Central memory CD8-positive, alpha-beta T cell (primary cell): ENCODE measurements at regions not wholly inside any gene's neighbourhood (a gene's known extent, or its start where the extent isn't known, plus 50 kb on each side); places are given as distances from the start of the nearest gene placed in this dataset.

Source experiments
- ATAC-seq: fragments of 150-1000 bp; cut with Tn5 transposase; replicated peaks from 2 replicates; pipeline ENCODE4 v1.10.0; 2022; ENCODE audit warnings: mild to moderate bottlenecking, moderate FRiP score, moderate number of reproducible peaks; ENCODE audit not compliant: poor library complexity, severe bottlenecking; ENCODE audit errors: extremely low read depth
- DNase-seq, 2 donors: peaks; one replicate each; pipeline ENCODE4 v3.0.0; 2021; ENCODE audit warnings: low spot score in 2 of 2
- H3K27ac Mint-ChIP-seq: one replicate; pipeline ENCODE4 v1.8.0; 2022; ENCODE audit warnings: low read depth, mild to moderate bottlenecking, moderate library complexity, mixed read lengths
- H3K27me3 Mint-ChIP-seq: one replicate; pipeline ENCODE4 v1.8.0; 2022; ENCODE audit warnings: mixed read lengths
- H3K36me3 Mint-ChIP-seq: one replicate; pipeline ENCODE4 v1.8.0; 2022; ENCODE audit warnings: mild to moderate bottlenecking, moderate library complexity, mixed read lengths; ENCODE audit not compliant: insufficient read depth
- H3K4me1 Mint-ChIP-seq: one replicate; pipeline ENCODE4 v1.8.0; 2022; ENCODE audit warnings: mixed read lengths
- H3K4me3 Mint-ChIP-seq: one replicate; pipeline ENCODE4 v1.8.0; 2022; ENCODE audit warnings: mild to moderate bottlenecking, moderate library complexity, mixed read lengths
- H3K9me3 Mint-ChIP-seq: one replicate; pipeline ENCODE4 v1.8.0; 2022; ENCODE audit warnings: mixed read lengths

DNA sequence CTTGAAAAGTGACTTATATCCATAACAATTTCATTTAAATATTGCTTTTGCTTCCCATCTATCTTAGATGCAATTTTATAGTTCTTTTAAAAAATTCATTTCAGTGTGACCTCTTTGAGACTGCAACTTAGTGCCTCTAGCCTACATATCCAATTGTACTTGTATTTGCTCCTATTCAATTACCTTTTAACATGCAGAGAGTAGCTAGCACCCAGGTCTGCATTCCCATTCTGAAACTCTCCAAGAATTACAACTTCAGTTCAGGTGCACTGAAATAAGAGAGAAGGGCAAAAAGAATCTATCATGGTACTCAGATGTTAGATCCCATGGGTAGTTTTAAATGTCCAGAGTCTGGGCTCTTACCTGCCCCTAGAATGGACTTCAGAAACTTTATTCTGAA is 765.4 kb upstream of the SLC35B3 start:
- H3K36me3 Mint-ChIP-seq = no peaks in the 10 kb centered on the region
- H3K27me3 Mint-ChIP-seq = no peaks in the 10 kb centered on the region
- H3K4me1 Mint-ChIP-seq = no peaks in the 10 kb centered on the region
- no peak for ATAC-seq
- no peaks in the 10 kb centered on the region for H3K9me3 Mint-ChIP-seq
- no peak overlapping the region for H3K4me3 Mint-ChIP-seq
- no peak overlapping the region for H3K27ac Mint-ChIP-seq
- DNase-seq = no peak

DNA sequence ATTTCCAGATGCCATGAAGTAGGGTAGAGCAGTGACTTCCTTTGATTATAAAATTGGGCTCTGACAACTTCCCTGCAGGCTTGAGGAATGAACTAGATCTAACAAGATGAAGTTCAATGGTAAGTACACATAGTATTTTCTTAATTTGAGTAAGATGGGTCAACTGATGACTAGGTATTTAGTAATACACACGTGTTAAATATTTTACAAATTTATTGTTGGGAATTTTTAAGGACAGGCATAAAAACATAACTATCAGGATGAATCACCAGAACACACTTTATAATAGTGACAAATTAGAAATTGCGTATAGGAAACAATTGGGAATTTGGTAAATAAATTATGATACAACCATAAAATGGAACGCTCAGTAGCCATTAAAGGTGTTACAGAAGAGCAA is 762.4 kb upstream of the SLC35B3 start:
- Mint-ChIP-seq H3K36me3 (no peaks in the 10 kb centered on the region), H3K4me1 (no peaks in the 10 kb centered on the region), H3K27me3 (no peaks in the 10 kb centered on the region), H3K4me3 (no peak overlapping the region), H3K9me3 (no peaks in the 10 kb centered on the region), H3K27ac (no peak overlapping the region)
- DNase-seq = no peak
- ATAC-seq = no peak

DNA sequence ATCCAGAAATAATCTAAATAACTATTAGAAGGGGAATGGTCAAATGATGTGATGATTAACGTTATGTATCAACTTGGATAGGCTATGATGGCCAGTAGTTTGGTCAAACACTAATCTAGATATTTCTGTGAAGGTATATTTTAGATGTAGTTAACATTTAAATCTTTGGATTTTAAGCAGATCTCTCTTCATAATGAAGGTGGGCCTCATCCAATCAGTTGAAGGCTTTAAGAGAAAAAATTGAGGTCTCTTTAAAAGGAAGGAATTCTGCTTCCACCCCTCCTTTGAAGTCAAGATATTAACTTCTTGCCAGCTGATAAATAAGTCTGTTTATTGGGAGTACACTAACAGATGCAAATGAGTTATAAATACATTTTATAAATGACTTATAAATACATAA is 760.0 kb upstream of the SLC35B3 start:
- H3K4me3 Mint-ChIP-seq = no peak overlapping the region
- H3K36me3 Mint-ChIP-seq = no peaks in the 10 kb centered on the region
- no peaks in the 10 kb centered on the region for H3K4me1 Mint-ChIP-seq
- DNase-seq (no peak), ATAC-seq (no peak)
- H3K27me3 Mint-ChIP-seq = no peaks in the 10 kb centered on the region
- peaks cover 6% of the 10 kb centered on the region for H3K9me3 Mint-ChIP-seq
- H3K27ac Mint-ChIP-seq = no peak overlapping the region

DNA sequence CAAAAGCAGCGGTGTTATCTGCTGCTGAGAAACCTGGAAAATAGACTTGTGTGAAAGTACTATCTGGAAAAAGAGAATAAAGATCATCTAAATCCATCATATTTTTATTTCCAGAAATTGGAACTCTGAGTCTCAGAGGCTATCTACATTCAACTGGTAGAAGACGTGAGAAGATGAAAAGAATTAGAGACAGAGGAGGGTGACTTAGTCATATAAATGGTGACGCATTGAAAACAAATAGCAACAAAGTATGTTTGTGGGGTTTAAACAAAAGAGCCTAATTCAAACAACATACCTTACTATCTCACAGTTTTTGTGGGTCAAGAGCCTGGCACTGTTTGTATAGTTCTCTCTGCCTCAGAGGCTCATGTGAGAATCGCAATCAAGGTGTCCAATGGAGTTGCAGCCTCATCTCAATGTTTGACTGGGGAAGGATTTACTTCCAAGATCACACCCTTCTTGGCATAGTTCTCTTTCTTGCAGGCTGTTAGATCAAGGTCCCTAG is 757.1 kb upstream of the SLC35B3 start:
- DNase-seq = no peak
- no peaks in the 10 kb centered on the region for H3K4me1 Mint-ChIP-seq
- peaks cover 6% of the 10 kb centered on the region for H3K9me3 Mint-ChIP-seq
- no peak overlapping the region for H3K27ac Mint-ChIP-seq
- no peaks in the 10 kb centered on the region for H3K36me3 Mint-ChIP-seq
- ATAC-seq = no peak
- H3K4me3 Mint-ChIP-seq = no peak overlapping the region
- no peaks in the 10 kb centered on the region for H3K27me3 Mint-ChIP-seq

DNA sequence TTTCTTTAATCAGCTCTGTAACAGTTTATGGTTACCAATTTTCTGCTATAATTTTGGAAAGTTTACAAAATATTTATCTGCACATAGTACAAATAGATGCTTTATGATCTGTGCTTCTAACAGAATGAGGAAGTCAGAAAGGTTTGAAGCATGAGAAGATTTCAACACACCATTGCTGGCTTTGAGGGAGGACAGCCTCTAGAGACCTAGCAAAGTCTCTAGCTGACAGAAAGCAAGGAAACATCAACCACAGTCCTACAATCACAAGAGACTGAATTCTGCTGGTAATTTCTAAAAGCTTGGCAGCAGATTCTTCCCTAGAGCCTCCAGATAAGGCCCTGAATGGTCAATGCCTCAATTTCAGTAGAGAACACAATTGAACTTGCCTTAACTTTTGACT is 750.8 kb upstream of the SLC35B3 start:
- Mint-ChIP-seq H3K9me3 (peaks cover 11% of the 10 kb centered on the region), H3K36me3 (peaks cover 2% of the 10 kb centered on the region), H3K27ac (no peak overlapping the region), H3K27me3 (no peaks in the 10 kb centered on the region), H3K4me3 (no peak overlapping the region), H3K4me1 (no peaks in the 10 kb centered on the region)
- DNase-seq (no peak), ATAC-seq (no peak)

DNA sequence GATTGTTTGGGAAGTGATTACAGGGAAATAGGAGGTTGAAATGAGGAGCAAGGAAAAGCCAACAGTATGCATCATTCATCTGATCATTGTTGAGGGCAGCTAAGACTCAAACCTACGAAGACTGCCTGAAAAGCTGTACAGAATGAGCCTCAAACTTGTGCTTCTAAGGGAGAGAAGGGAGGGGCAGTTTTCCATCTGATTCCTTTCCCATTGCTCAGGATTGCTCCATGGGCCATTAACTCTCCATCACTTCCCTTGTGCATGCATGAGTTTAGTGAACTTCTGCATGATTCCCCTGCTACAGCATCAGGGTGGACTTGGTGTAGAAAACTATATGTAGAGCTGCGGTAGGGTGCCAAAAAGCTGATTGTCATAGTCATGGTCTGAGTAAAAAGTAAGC is 742.7 kb upstream of the SLC35B3 start:
- DNase-seq (no peak), ATAC-seq (no peak)
- H3K27me3 Mint-ChIP-seq = no peaks in the 10 kb centered on the region
- H3K36me3 Mint-ChIP-seq = peaks cover 2% of the 10 kb centered on the region
- peaks cover 26% of the 10 kb centered on the region for H3K9me3 Mint-ChIP-seq
- H3K4me3 Mint-ChIP-seq = no peak overlapping the region
- no peaks in the 10 kb centered on the region for H3K4me1 Mint-ChIP-seq
- H3K27ac Mint-ChIP-seq = no peak overlapping the region

DNA sequence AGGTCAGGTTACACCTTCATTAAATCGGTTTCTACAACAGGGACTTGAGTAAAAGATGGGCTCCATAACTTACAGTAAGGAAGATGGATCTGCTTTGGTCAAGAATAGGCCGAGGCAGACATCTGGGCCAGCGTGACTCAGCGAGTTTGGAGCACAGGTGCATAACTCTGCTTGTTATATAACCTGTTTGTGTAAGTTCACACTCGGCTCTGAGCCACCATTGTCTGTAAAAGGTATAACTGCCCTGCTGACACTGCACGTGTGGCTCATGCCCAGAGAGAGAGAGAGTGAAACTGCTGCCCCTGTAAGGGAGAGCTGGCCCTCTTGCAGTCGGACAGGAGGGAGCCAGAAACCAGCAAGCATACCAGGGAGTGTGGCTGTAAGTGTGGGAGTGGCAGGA is 737.9 kb upstream of the SLC35B3 start:
- no peak overlapping the region for H3K4me3 Mint-ChIP-seq
- ATAC-seq (no peak), DNase-seq (no peak)
- H3K27me3 Mint-ChIP-seq = no peaks in the 10 kb centered on the region
- H3K36me3 Mint-ChIP-seq = no peaks in the 10 kb centered on the region
- no peak overlapping the region for H3K27ac Mint-ChIP-seq
- peaks cover 20% of the 10 kb centered on the region for H3K9me3 Mint-ChIP-seq
- H3K4me1 Mint-ChIP-seq = no peaks in the 10 kb centered on the region

DNA sequence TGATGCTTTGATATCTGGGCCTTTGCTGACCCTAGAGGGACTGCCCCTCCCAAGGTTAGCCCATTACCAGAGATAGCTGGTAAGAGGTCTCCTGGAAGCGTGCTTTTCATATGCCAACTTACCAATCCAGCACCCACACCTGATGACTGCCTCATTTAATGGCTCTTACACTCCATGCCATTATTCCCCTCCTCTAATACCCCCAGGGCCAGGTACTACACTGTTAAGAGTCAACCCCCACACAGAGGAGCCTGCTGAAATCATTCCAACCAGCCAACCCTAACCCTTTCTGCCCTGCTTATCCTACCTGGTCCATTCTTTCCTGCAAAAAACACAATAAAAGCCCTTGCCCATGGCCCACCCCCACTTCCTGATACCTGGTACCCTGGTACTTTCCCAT is 736.8 kb upstream of the SLC35B3 start:
- H3K36me3 Mint-ChIP-seq = no peaks in the 10 kb centered on the region
- H3K9me3 Mint-ChIP-seq = peaks cover 13% of the 10 kb centered on the region
- no peak for ATAC-seq
- no peaks in the 10 kb centered on the region for H3K4me1 Mint-ChIP-seq
- H3K27ac Mint-ChIP-seq = no peak overlapping the region
- H3K4me3 Mint-ChIP-seq = no peak overlapping the region
- no peaks in the 10 kb centered on the region for H3K27me3 Mint-ChIP-seq
- no peak for DNase-seq

DNA sequence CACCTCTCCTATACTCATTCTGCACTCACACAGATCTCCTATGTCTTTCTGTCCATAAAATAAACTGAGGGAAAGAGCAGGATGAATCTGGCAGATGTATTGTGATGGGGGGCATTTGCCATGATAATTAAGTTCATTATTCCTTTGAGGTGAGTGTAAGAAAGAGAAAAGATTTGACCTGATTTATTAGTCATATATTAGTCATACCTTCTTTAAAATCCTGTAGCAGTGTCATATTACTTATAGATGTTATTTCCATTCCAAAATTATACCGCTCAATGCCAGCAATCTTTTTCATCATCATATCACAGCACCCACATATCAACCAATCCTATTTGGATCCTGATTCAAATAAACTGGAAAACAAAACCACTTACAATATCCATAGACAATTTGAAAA is 733.3 kb upstream of the SLC35B3 start:
- no peak overlapping the region for H3K4me3 Mint-ChIP-seq
- no peaks in the 10 kb centered on the region for H3K36me3 Mint-ChIP-seq
- H3K27ac Mint-ChIP-seq = no peak overlapping the region
- H3K9me3 Mint-ChIP-seq = peaks cover 4% of the 10 kb centered on the region
- H3K27me3 Mint-ChIP-seq = no peaks in the 10 kb centered on the region
- ATAC-seq (no peak), DNase-seq (no peak)
- no peaks in the 10 kb centered on the region for H3K4me1 Mint-ChIP-seq

DNA sequence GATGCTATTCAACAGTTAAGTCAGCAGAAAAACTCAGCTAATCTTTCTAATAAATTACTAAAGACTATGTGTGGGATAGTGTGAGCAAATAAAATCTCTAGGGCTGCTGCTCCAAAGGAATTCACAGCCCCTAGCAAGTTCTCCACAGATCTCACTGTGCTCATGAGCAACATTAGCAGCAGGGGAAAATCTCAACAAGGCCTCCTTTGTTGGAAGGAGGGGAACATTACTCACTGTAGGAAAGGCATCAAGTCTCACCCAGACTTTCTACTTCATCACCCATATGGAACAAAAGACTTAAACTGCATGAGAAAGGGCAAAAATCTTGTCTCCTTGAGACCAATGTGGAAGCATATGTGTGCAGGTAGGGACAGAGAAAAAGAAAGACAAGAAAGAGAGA is 726.4 kb upstream of the SLC35B3 start:
- DNase-seq (no peak), ATAC-seq (no peak)
- Mint-ChIP-seq H3K27me3 (no peaks in the 10 kb centered on the region), H3K36me3 (no peaks in the 10 kb centered on the region), H3K4me3 (no peak overlapping the region), H3K27ac (no peak overlapping the region), H3K4me1 (no peaks in the 10 kb centered on the region), H3K9me3 (peaks cover 11% of the 10 kb centered on the region)

DNA sequence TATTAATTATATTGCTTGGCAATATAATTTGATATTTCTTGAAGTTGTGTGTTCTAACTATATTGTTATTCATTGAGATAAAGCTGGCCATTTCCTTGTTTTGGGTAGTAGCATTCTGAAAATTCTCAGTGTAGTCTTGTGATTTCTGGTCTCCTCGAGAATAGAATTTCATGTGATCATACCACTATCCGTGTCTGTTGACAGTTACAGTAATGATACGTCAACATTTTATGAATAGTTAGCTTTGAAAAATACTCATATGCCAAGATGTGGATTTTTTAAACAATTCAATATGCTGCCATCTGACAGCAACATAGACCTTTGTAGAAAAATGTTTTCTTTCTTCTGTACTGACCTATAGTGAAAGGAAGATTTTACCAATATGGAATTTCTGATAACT is 723.7 kb upstream of the SLC35B3 start:
- ATAC-seq (no peak), DNase-seq (no peak)
- H3K9me3 Mint-ChIP-seq = peaks cover 17% of the 10 kb centered on the region
- H3K27me3 Mint-ChIP-seq = no peaks in the 10 kb centered on the region
- no peak overlapping the region for H3K4me3 Mint-ChIP-seq
- H3K27ac Mint-ChIP-seq = no peak overlapping the region
- no peaks in the 10 kb centered on the region for H3K36me3 Mint-ChIP-seq
- H3K4me1 Mint-ChIP-seq = no peaks in the 10 kb centered on the region

DNA sequence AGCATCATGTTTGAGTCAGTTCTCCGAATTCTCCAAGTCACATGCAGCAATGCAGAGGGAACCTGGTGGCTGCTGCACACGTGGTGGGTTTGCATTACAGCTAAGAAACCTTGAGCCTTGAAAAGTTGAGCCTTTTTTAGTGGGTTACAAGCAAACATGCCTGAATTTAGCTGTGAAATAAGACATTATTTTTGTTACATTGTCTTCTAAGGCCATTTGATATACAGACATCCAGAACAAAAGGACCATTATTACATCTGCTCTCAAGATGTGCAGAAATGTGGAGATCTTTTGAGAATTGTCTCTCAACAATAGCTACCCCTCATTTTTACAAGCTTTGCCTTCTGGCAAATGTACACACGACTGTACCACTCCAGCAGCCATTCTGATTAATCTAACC is 720.5 kb upstream of the SLC35B3 start:
- Mint-ChIP-seq H3K27me3 (no peaks in the 10 kb centered on the region), H3K4me1 (no peaks in the 10 kb centered on the region), H3K9me3 (peaks cover 23% of the 10 kb centered on the region), H3K4me3 (no peak overlapping the region), H3K27ac (no peak overlapping the region), H3K36me3 (no peaks in the 10 kb centered on the region)
- ATAC-seq (no peak), DNase-seq (no peak)

DNA sequence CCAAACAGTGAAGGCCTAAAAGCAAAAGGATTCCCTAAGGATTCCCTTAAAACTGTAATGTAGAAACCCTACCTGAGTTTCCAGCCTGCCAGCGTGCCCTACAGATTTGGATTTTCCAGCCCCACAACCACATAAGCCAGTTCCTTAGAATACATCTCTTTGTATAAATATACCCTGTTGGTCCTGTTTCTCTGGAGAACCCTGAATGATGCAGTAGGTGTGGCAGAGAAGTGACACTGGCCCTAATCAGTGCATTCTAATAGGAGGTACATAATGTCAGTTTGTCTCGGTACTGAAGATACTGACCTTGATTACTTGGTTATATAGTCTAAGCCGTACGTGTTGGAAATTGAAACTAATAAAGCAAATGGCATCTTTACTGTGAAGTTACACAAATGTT is 707.8 kb upstream of the SLC35B3 start:
- Mint-ChIP-seq H3K9me3 (peaks cover 15% of the 10 kb centered on the region), H3K27ac (no peak overlapping the region), H3K4me3 (no peak overlapping the region), H3K27me3 (no peaks in the 10 kb centered on the region), H3K36me3 (no peaks in the 10 kb centered on the region), H3K4me1 (no peaks in the 10 kb centered on the region)
- no peak for DNase-seq
- ATAC-seq = no peak

DNA sequence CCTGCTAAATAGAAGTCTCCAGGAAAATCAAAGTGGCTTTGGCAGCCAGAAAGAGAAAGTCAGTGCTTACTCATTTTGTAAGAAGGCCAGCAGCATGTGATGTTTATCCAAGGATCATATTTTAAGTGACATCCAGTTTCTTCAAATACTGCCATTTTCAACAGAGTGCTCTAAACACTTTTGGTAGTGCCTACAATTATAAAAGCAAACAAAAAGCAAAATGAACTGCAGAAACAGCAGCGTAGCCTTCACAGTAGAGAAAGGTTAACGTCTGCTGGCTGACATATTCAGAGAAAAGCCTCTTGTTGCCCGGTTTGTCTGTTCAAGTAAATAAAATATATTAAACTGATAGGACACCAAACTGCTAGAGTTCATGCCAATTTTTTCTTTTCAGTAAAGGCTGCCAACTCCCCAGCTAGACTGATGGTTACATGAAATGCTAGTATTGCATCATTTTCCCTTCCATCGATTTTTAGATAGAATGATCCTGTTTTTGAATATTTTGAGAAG is 705.7 kb upstream of the SLC35B3 start:
- Mint-ChIP-seq H3K4me3 (no peak overlapping the region), H3K27ac (no peak overlapping the region), H3K4me1 (no peaks in the 10 kb centered on the region), H3K27me3 (no peaks in the 10 kb centered on the region), H3K36me3 (no peaks in the 10 kb centered on the region), H3K9me3 (peaks cover 15% of the 10 kb centered on the region)
- ATAC-seq (no peak), DNase-seq (no peak)
